ENCODE measurements at regions not wholly inside any gene's neighbourhood (a gene's known extent, or its start where the extent isn't known, plus 50 kb on each side); places are given as distances from the start of the nearest gene placed in this dataset.
A peak's percentile ranks its signal among the peaks of the same experiment; 100 is the strongest.
"Not testable (repeated sequence)": the region's sequence is repeated elsewhere in the genome, so short reads cannot be mapped to it uniquely, and the experiment has no call there.

GRCh38 chr16:61002479-61003204 lies 1033.6 kb downstream of the CDH8 start:
- no peak for DNase-seq (ENCODE audit: low spot score)

- no peak for DNase-seq (ENCODE audit: low spot score)
These were observed 1044.4 kb downstream of the CDH8 start for GRCh38 chr16:60991886-60992285.

- no peak for DNase-seq (ENCODE audit: low spot score)
These were observed 1046.6 kb downstream of the CDH8 start for GRCh38 chr16:60989592-60989991.

GRCh38 chr16:60979119-60979518 lies 1057.1 kb downstream of the CDH8 start:
- DNase-seq (ENCODE audit: low spot score): no peak

GRCh38 chr16:60949800-60950199 lies 1086.4 kb downstream of the CDH8 start:
- DNase-seq (ENCODE audit: low spot score): no peak

- DNase-seq (ENCODE audit: low spot score): peak; percentile 66
These were observed 1091.0 kb downstream of the CDH8 start for GRCh38 chr16:60945225-60945624.

GRCh38 chr16:60936189-60936588 lies 1100.0 kb downstream of the CDH8 start:
- not testable (repeated sequence) for DNase-seq (ENCODE audit: low spot score)

GRCh38 chr16:60932600-60932999 lies 1103.6 kb downstream of the CDH8 start:
- DNase-seq (ENCODE audit: low spot score): no peak

- DNase-seq (ENCODE audit: low spot score): no peak
These were observed 1105.9 kb downstream of the CDH8 start for GRCh38 chr16:60930291-60930690.

- no peak for DNase-seq (ENCODE audit: low spot score)
These were observed 1113.3 kb downstream of the CDH8 start for GRCh38 chr16:60922920-60923319.

GRCh38 chr16:60914334-60914733 lies 1121.9 kb downstream of the CDH8 start:
- no peak for DNase-seq (ENCODE audit: low spot score)

- no peak for DNase-seq (ENCODE audit: low spot score)
These were observed 1128.6 kb downstream of the CDH8 start for GRCh38 chr16:60907645-60908044.

GRCh38 chr16:60905811-60906210 lies 1130.4 kb downstream of the CDH8 start:
- no peak for DNase-seq (ENCODE audit: low spot score)

- no peak for DNase-seq (ENCODE audit: low spot score)
These were observed 1134.1 kb downstream of the CDH8 start for GRCh38 chr16:60902114-60902513.

- DNase-seq (ENCODE audit: low spot score): no peak
These were observed 1153.4 kb downstream of the CDH8 start for GRCh38 chr16:60882816-60883215.

- no peak for DNase-seq (ENCODE audit: low spot score)
These were observed 1183.6 kb downstream of the CDH8 start for GRCh38 chr16:60852635-60853034.

- DNase-seq (ENCODE audit: low spot score): no peak
These were observed 1214.6 kb downstream of the CDH8 start for GRCh38 chr16:60821661-60822060.

GRCh38 chr16:60820361-60820760 lies 1215.9 kb downstream of the CDH8 start:
- DNase-seq (ENCODE audit: low spot score): no peak

- DNase-seq (ENCODE audit: low spot score): no peak
These were observed 1217.8 kb downstream of the CDH8 start for GRCh38 chr16:60818465-60818864.

GRCh38 chr16:60816461-60816860 lies 1219.8 kb downstream of the CDH8 start:
- DNase-seq (ENCODE audit: low spot score): no peak

- DNase-seq (ENCODE audit: low spot score): no peak
These were observed 1220.4 kb downstream of the CDH8 start for GRCh38 chr16:60815865-60816264.

GRCh38 chr16:60815033-60815432 lies 1221.2 kb downstream of the CDH8 start:
- DNase-seq (ENCODE audit: low spot score): no peak

- DNase-seq (ENCODE audit: low spot score): no peak
These were observed 1224.6 kb downstream of the CDH8 start for GRCh38 chr16:60811657-60812056.

- no peak for DNase-seq (ENCODE audit: low spot score)
These were observed 1225.1 kb downstream of the CDH8 start for GRCh38 chr16:60811051-60811608.

Measured in iPS-NIHi11 (cell line).